NCI-H2107 treated with DMSO at 0.1 percent for 48 hours (cell line): ENCODE measurements at regions not wholly inside any gene's neighbourhood (a gene's known extent, or its start where the extent isn't known, plus 50 kb on each side); places are given as distances from the start of the nearest gene placed in this dataset.

Experiments
- DNase-seq: peaks from one replicate; lab custom pipeline; 2025; ENCODE audit not compliant: unreplicated experiment; lab: John Stamatoyannopoulos, UW

DNA sequence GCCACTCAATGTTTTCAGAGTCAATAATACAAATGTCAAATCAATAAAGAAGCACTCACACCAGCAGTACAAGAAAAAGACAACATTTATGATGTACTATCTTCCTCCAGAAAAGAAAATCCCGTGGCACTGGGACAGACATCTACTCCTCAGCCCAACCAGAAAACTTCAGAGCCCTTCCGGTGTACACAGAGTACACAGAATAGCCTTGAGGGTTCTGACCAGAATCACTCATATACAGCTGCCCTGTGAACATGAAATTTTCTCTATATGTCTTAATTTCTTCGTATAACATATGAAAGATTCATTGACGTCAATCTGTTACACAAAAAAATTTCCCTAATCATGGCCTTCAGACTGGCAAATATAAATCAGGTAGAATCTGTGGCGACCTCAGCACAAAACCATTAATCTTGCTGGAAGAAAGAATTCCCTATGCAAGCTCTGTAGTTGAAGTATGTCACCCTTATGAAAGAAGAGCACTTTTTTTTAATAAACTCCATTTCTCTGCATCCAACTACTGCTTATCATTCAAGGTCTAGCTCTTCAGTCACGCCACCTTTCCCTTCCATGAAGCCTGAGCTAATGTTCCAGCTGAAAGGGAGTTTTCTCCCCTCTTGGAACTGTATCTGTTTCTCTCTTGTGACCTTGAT, 53.8 kb upstream of the PLAAT1 start:
- no peak for DNase-seq

DNA sequence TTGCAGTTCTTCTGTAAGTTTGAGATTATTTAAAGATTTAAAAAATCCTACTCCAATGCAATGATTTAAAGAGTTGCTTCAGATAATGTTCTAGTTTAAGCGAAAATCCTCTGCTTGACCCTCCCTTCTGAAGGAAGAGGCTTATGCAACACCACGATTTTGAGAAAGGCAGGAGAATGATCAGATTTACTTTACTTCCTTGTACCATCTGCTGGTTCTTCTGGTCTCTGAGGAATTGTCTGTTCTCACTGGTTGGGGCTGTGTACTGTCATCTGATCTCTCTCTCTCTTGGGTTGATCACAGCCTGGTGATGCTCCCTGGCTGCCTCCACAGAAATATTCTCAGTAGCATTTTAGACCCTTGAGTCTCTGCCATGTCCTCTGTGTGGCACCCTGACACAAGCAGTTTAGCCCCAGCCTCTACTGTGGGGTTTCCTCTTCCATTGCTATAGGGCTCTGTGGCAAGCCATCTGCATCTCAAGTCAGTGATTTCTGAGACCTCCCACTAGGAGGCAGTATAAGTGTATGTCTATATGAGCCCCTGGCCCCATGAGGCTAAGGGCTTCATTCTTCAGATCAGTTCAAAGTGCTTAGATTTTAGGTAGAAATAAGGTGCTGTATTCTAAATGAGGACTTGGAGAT, 50.8 kb upstream of the PLAAT1 start:
- peak; percentile 94 for DNase-seq
